IPS-20b (cell line): ENCODE measurements at regions not wholly inside any gene's neighbourhood (a gene's known extent, or its start where the extent isn't known, plus 50 kb on each side); places are given as distances from the start of the nearest gene placed in this dataset.

Experiments
- H3K27ac ChIP-seq: one replicate; pipeline ENCODE4 v1.5.1; 2013; ENCODE audit warnings: low read length
- H3K27me3 ChIP-seq: 2 replicates; pipeline ENCODE4 v1.6.1; 2013; ENCODE audit warnings: mild to moderate bottlenecking, low read length, inconsistent platforms; ENCODE audit not compliant: insufficient read depth
- H3K36me3 ChIP-seq: 2 replicates; pipeline ENCODE4 v1.6.1; 2013; ENCODE audit warnings: low read depth, mild to moderate bottlenecking, inconsistent platforms, low read length, moderate library complexity; ENCODE audit not compliant: insufficient read depth
- H3K4me1 ChIP-seq: 2 replicates; pipeline ENCODE4 v1.6.1; 2013; ENCODE audit warnings: mild to moderate bottlenecking, control low read depth, inconsistent platforms, low read length, moderate library complexity; ENCODE audit not compliant: insufficient read depth
- H3K4me3 ChIP-seq: 2 replicates; pipeline ENCODE4 v1.5.1; 2013; ENCODE audit warnings: mild to moderate bottlenecking, low read length, inconsistent platforms
- H3K9ac ChIP-seq: 2 replicates; pipeline ENCODE4 v1.6.1; 2013; ENCODE audit warnings: low read depth, mild to moderate bottlenecking, inconsistent platforms, low read length, moderate library complexity
- H3K9me3 ChIP-seq: 2 replicates; pipeline ENCODE4 v1.6.1; 2013; ENCODE audit warnings: mild to moderate bottlenecking, low read depth, low read length, inconsistent platforms; ENCODE audit not compliant: insufficient read depth

GRCh38 chr4:30838331-30838730 is 118.2 kb downstream of the PCDH7 start:
- Histone ChIP-seq H3K4me3 (no peak overlapping the region), H3K27me3 (no peaks in the 10 kb centered on the region), H3K36me3 (no peaks in the 10 kb centered on the region), H3K9me3 (no peaks in the 10 kb centered on the region), H3K4me1 (peaks cover 41% of the 10 kb centered on the region), H3K9ac (no peak overlapping the region), H3K27ac (no peak overlapping the region)

DNA sequence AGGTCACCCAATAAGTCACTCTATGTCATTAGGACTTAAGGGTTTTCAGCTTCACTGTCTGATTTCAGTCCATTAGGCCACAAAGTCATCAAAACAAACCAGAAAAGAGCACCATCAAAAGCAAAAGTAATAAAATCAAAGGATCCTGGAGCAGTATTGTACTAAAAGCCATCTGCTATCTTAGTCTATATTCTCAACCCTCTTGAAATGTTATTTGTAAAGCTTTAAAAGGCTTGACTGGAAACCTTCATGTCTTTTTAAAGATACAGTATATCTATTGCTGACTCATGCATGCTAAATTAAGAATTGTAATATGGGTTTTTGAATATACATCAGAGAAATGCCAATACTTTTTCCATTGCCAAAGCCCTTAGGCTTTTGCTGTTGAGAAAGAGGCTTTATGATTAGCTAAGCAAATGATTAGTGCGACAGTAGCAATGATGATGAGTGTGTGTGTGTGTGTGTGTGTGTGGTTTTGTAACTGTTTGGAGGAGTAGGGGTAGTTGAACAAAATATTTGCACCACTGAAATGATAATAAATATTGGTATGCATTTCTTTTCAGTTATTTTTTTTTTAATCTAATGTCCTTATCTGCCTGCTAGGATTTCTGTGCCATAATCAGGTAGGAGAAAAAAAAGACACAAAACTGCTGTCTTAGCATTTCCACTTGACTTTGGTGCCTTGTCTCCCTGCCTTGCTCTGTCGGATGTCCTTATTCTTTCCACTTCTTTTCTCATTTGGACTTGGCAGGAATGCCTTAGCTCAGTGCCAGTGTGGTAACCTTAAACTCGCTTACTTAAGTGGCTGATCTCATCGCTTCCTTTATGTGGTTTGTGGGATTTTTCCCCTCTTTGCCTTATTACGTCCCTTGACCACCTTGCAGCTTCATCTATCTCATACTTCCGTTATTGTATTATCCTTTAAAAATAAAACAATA is 119.7 kb downstream of the PCDH7 start:
- Histone ChIP-seq H3K9me3 (no peaks in the 10 kb centered on the region), H3K27ac (no peak overlapping the region), H3K9ac (no peak overlapping the region), H3K4me3 (no peak overlapping the region), H3K4me1 (peaks cover 41% of the 10 kb centered on the region), H3K27me3 (no peaks in the 10 kb centered on the region), H3K36me3 (no peaks in the 10 kb centered on the region)

DNA sequence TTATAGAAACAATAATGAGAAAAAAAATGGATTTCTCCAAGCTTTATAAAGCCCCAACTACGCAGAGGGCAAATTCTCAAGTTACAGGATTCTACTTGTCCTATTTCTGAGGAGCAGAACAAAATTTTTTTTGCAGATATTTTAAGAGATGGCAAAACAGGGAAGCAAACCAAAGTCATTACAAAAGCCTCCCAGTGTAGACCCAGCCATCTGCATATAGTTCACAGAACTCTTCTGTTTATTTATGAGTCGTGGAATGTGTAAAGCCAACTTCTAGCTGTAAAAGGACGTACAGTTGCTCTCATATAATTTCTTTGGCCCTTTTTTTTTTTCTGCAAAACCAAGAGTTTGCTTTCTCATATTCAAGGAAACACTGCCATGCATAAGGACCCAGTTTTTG is 120.4 kb downstream of the PCDH7 start:
- no peaks in the 10 kb centered on the region for H3K9me3 ChIP-seq
- no peak overlapping the region for H3K27ac ChIP-seq
- H3K27me3 ChIP-seq: no peaks in the 10 kb centered on the region
- H3K36me3 ChIP-seq: no peaks in the 10 kb centered on the region
- H3K9ac ChIP-seq: no peak overlapping the region
- H3K4me1 ChIP-seq: peaks cover 37% of the 10 kb centered on the region
- no peak overlapping the region for H3K4me3 ChIP-seq

GRCh38 chr4:30842142-30842541 is 122.0 kb downstream of the PCDH7 start:
- Histone ChIP-seq H3K27ac (no peak overlapping the region), H3K9ac (no peak overlapping the region), H3K36me3 (no peaks in the 10 kb centered on the region), H3K4me1 (peaks cover 24% of the 10 kb centered on the region), H3K9me3 (no peaks in the 10 kb centered on the region), H3K27me3 (no peaks in the 10 kb centered on the region), H3K4me3 (no peak overlapping the region)

DNA sequence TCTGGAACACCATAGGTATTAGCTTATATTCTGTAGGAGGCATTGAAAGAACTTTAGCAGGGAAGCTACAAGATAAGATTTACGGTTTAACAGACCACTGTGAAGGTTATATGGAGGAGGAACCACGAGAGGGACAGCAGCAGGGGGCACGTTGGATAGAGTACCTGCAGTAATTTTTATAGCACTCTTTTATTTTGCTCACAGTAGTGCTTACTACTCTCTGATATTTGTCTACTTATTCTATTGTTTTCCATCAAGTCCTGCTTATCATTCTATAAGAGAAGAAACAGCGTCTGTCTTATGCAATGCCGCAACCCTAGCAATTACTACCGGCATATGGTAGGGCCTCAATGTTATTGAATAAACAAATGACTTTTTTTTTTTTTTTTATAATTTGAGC is 122.5 kb downstream of the PCDH7 start:
- H3K9ac ChIP-seq: no peak overlapping the region
- H3K36me3 ChIP-seq: no peaks in the 10 kb centered on the region
- H3K27me3 ChIP-seq: no peaks in the 10 kb centered on the region
- H3K9me3 ChIP-seq: no peaks in the 10 kb centered on the region
- H3K27ac ChIP-seq: no peak overlapping the region
- H3K4me1 ChIP-seq: peaks cover 23% of the 10 kb centered on the region
- no peak overlapping the region for H3K4me3 ChIP-seq

- Histone ChIP-seq H3K36me3 (no peaks in the 10 kb centered on the region), H3K27ac (no peak overlapping the region), H3K9me3 (no peaks in the 10 kb centered on the region), H3K27me3 (no peaks in the 10 kb centered on the region), H3K4me3 (no peak overlapping the region), H3K9ac (peak overlapping the region; percentile 39; the same call in 1 of the 2 replicates), H3K4me1 (peaks cover 13% of the 10 kb centered on the region)
These were observed 124.9 kb downstream of the PCDH7 start for GRCh38 chr4:30844861-30845582.

DNA sequence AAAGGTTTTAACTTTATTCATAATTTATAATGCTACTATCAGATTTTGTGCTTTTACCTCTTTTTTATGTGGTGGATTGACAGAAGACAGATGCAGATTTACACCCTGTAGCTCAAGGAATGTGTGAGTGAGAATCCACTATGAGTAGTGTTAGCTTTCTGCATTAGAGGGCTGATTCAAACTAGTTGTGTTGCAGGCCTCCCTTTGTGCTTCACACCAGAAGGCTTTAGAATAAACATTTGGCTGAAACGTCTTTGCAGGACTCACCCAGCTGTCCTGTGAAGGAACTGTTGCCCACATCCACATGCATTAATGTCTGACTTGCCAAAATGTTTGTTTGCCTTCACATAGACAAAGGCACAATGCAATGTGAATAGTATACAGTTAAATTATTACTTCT is 127.0 kb downstream of the PCDH7 start:
- no peaks in the 10 kb centered on the region for H3K9me3 ChIP-seq
- no peak overlapping the region for H3K27ac ChIP-seq
- H3K36me3 ChIP-seq: no peaks in the 10 kb centered on the region
- no peaks in the 10 kb centered on the region for H3K27me3 ChIP-seq
- peaks cover 3% of the 10 kb centered on the region; the same call in 1 of the 2 replicates for H3K4me1 ChIP-seq
- no peak overlapping the region for H3K4me3 ChIP-seq
- H3K9ac ChIP-seq: no peak overlapping the region

- Histone ChIP-seq H3K4me3 (no peak overlapping the region), H3K36me3 (no peaks in the 10 kb centered on the region), H3K9ac (no peak overlapping the region)
These were observed 127.8 kb downstream of the PCDH7 start for GRCh38 chr4:30847958-30848357.

DNA sequence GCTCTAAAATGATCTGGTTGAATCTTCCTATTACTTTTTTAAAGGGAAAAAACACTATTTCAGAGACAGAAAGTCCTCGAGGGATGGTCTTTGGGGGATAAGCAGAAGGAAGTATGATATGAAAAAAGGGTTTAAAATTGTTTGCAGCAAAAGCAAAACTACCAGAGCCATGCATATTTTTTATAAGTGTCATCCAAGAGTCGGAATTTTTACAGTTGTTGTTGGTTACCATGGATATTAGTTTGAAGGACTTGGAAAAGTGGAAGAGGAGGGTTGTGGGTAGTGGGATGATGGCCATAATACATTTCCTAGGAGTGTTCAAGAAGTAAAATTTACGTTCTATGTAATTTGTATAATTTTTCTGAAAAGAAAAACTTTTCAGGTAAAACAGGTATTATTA is 134.4 kb downstream of the PCDH7 start:
- Histone ChIP-seq H3K4me1 (peaks cover 15% of the 10 kb centered on the region; the same call in 1 of the 2 replicates), H3K4me3 (no peak overlapping the region), H3K9ac (no peak overlapping the region), H3K27me3 (no peaks in the 10 kb centered on the region), H3K27ac (no peak overlapping the region), H3K36me3 (no peaks in the 10 kb centered on the region), H3K9me3 (no peaks in the 10 kb centered on the region)

More at GRCh38 chr4:30847958-30848357, 127.8 kb downstream of the PCDH7 start:
- Histone ChIP-seq H3K27me3 (no peaks in the 10 kb centered on the region), H3K4me1 (peaks cover 6% of the 10 kb centered on the region; the same call in 1 of the 2 replicates), H3K9me3 (no peaks in the 10 kb centered on the region), H3K27ac (no peak overlapping the region)

DNA sequence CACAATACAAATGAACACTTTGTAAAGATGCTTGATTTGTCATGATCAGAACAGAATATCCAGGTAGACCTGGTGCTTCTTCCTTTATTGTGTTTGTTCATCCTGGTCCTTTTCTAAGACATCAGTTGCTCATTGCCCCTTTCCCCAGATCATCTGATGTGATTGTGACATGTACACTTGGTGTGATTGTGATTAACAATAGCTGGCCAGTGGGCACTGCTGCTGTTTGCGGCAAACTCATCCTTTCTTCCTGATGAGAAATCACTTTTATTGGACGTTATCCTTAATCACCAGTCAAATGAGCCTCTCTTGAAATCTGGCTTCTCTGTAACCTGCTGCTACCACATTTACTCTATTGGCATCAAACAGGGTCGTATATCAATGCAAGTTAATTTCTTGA is 135.1 kb downstream of the PCDH7 start:
- H3K4me3 ChIP-seq: no peak overlapping the region
- H3K9ac ChIP-seq: no peak overlapping the region
- peaks cover 15% of the 10 kb centered on the region; the same call in 1 of the 2 replicates for H3K4me1 ChIP-seq
- H3K9me3 ChIP-seq: no peaks in the 10 kb centered on the region
- no peak overlapping the region for H3K27ac ChIP-seq
- H3K27me3 ChIP-seq: no peaks in the 10 kb centered on the region
- no peaks in the 10 kb centered on the region for H3K36me3 ChIP-seq

DNA sequence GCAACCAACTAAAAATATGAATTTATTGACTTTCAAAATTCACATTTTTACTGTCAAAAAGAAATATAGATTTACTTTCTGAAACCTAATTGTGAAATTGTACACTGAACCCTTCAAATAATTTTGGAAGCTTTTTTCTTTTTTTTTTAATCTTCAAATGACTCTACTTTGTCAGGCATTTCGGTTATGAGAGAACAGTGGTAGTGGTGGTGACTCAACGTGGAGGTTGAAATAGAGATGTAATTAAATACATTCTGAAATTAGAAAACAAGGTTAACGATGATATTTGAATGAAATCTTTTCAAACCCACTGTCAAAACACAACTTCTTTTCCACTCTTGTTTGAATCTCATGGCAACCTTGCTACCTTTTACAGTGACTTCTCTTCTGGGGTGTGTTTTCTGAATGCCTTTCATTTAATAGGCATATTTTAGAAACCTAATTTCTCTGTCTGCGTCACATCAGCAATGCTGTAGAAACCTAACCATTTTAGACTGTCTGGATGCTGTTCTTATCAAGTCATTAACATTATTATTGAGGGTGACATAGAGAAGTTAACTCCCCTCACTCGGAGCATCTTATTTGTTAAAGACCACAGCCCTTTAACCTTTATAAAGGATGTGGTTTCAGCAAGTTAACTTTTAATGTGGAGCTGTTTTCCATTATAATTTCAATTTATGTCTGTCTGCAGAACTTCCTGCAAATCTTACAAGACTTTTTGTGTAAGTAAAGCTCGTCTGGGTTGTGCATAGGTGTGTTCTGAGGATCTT is 136.8 kb downstream of the PCDH7 start:
- Histone ChIP-seq H3K27ac (no peak overlapping the region), H3K9me3 (no peaks in the 10 kb centered on the region), H3K27me3 (no peaks in the 10 kb centered on the region), H3K4me3 (no peak overlapping the region), H3K9ac (no peak overlapping the region), H3K4me1 (peaks cover 18% of the 10 kb centered on the region; the same call in 1 of the 2 replicates), H3K36me3 (no peaks in the 10 kb centered on the region)
